ENCODE measurements at regions not wholly inside any gene's neighbourhood (a gene's known extent, or its start where the extent isn't known, plus 50 kb on each side); places are given as distances from the start of the nearest gene placed in this dataset.

GRCh38 chr7:85426487-85426960 lies 239.7 kb upstream of the SEMA3D start:
- Histone ChIP-seq H3K27ac (no peak overlapping the region), H3K27me3 (replicated peaks) (no peaks in the 10 kb centered on the region), H3K4me3 (ENCODE audit: low read depth, low read length) (no peak overlapping the region), H3K36me3 (replicated peaks) (no peaks in the 10 kb centered on the region)
- TF ChIP-seq CTCF (IDR thresholded peaks at IDR 0.05; ENCODE audit: low read depth, low read length, missing control alignments) = no peak
- no peak for DNase-seq
- in situ Hi-C loops (cut with HindIII; ENCODE audit: low pct_ligation_motif_present, low sequenced_read_pairs) = no loop called here

GRCh38 chr7:85424298-85424697 lies 237.4 kb upstream of the SEMA3D start:
- H3K4me3 ChIP-seq (ENCODE audit: low read depth, low read length) = no peak overlapping the region
- in situ Hi-C loops (cut with HindIII; ENCODE audit: low pct_ligation_motif_present, low sequenced_read_pairs) = no loop called here
- H3K27me3 ChIP-seq (replicated peaks) = no peaks in the 10 kb centered on the region
- no peaks in the 10 kb centered on the region for H3K36me3 ChIP-seq (replicated peaks)
- no peak overlapping the region for H3K27ac ChIP-seq
- TF ChIP-seq CTCF (IDR thresholded peaks at IDR 0.05; ENCODE audit: low read depth, low read length, missing control alignments) = no peak
- no peak for DNase-seq

GRCh38 chr7:85423209-85423895 lies 236.5 kb upstream of the SEMA3D start:
- H3K27me3 ChIP-seq (replicated peaks) = no peaks in the 10 kb centered on the region
- H3K27ac ChIP-seq = no peak overlapping the region
- no peak overlapping the region for H3K4me3 ChIP-seq (ENCODE audit: low read depth, low read length)
- no peaks in the 10 kb centered on the region for H3K36me3 ChIP-seq (replicated peaks)
- no peak for TF ChIP-seq CTCF (IDR thresholded peaks at IDR 0.05; ENCODE audit: low read depth, low read length, missing control alignments)
- in situ Hi-C loops (cut with HindIII; ENCODE audit: low pct_ligation_motif_present, low sequenced_read_pairs) = no loop called here
- no peak for DNase-seq

GRCh38 chr7:85415743-85416142 lies 228.9 kb upstream of the SEMA3D start:
- H3K4me3 ChIP-seq (ENCODE audit: low read depth, low read length) = no peak overlapping the region
- H3K27ac ChIP-seq = no peak overlapping the region
- no peaks in the 10 kb centered on the region for H3K36me3 ChIP-seq (replicated peaks)
- in situ Hi-C loops (cut with HindIII; ENCODE audit: low pct_ligation_motif_present, low sequenced_read_pairs) = no loop called here
- DNase-seq = no peak
- no peak for TF ChIP-seq CTCF (IDR thresholded peaks at IDR 0.05; ENCODE audit: low read depth, low read length, missing control alignments)
- H3K27me3 ChIP-seq (replicated peaks) = no peaks in the 10 kb centered on the region

GRCh38 chr7:85413718-85414117 lies 226.9 kb upstream of the SEMA3D start:
- Histone ChIP-seq H3K4me3 (ENCODE audit: low read depth, low read length) (no peak overlapping the region), H3K27ac (no peak overlapping the region), H3K27me3 (replicated peaks) (no peaks in the 10 kb centered on the region), H3K36me3 (replicated peaks) (no peaks in the 10 kb centered on the region)
- no peak for TF ChIP-seq CTCF (IDR thresholded peaks at IDR 0.05; ENCODE audit: low read depth, low read length, missing control alignments)
- in situ Hi-C loops (cut with HindIII; ENCODE audit: low pct_ligation_motif_present, low sequenced_read_pairs) = no loop called here
- no peak for DNase-seq

- no peak for TF ChIP-seq CTCF (IDR thresholded peaks at IDR 0.05; ENCODE audit: low read depth, low read length, missing control alignments)
- in situ Hi-C loops (cut with HindIII; ENCODE audit: low pct_ligation_motif_present, low sequenced_read_pairs) = no loop called here
- H3K4me3 ChIP-seq (ENCODE audit: low read depth, low read length) = no peak overlapping the region
Observed at GRCh38 chr7:85412912-85413311, 226.1 kb upstream of the SEMA3D start.

More at GRCh38 chr7:85412912-85413311, 226.1 kb upstream of the SEMA3D start:
- DNase-seq = no peak
- Histone ChIP-seq H3K36me3 (replicated peaks) (no peaks in the 10 kb centered on the region), H3K27me3 (replicated peaks) (no peaks in the 10 kb centered on the region), H3K27ac (no peak overlapping the region)
